Renal cortical epithelial cell (primary cell): ENCODE measurements at regions not wholly inside any gene's neighbourhood (a gene's known extent, or its start where the extent isn't known, plus 50 kb on each side); places are given as distances from the start of the nearest gene placed in this dataset.

Source experiments
- DNase-seq: peaks from one replicate; pipeline ENCODE4 v3.0.0-alpha.2; 2011; ENCODE audit warnings: low read depth

GRCh38 chr3:5069627-5070026, 52.5 kb upstream of the ARL8B start:
- DNase-seq = no peak

DNA sequence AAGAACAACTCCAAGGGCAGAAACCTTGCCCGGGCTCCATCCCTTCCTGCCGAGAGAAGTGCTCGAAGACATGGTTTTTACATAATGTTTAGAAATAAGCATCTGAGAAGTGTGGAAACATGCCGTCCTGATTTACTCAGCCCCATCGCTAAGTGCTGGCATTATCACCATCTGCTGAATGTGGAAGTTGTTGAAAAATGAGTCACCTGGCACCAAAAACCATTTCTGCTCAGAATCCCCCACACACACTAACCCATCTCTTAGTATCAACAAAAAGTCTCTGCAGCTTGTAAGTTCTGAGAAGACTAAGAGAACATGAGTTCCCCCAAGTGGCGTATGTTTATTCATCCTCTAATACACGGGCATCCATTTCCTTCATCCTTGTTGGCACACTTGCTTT, 51.0 kb upstream of the ARL8B start:
- DNase-seq = no peak

GRCh38 chr3:5072100-5072816, 49.8 kb upstream of the ARL8B start:
- DNase-seq = peak; percentile 40
